Left ventricle myocardium inferior (tissue), 1 donor: ENCODE measurements at regions not wholly inside any gene's neighbourhood (a gene's known extent, or its start where the extent isn't known, plus 50 kb on each side); places are given as distances from the start of the nearest gene placed in this dataset.
"Not testable (repeated sequence)": the region's sequence is repeated elsewhere in the genome, so short reads cannot be mapped to it uniquely, and the experiment has no call there.

Source experiments
- DNase-seq: peaks from one replicate; pipeline ENCODE4 v3.0.0-alpha.2; 2020
- H3K27ac ChIP-seq: fragments of 200-600 bp; replicated peaks from 2 replicates; pipeline ENCODE4 v1.8.0; 2021
- H3K27me3 ChIP-seq: fragments of 200-600 bp; 2 replicates; pipeline ENCODE4 v1.8.0; 2021; ENCODE audit warnings: low read depth
- H3K36me3 ChIP-seq: fragments of 200-600 bp; 2 replicates; pipeline ENCODE4 v1.8.0; 2021
- H3K4me1 ChIP-seq: fragments of 200-600 bp; 2 replicates; pipeline ENCODE4 v1.8.0; 2021
- H3K4me3 ChIP-seq: fragments of 200-600 bp; 2 replicates; pipeline ENCODE4 v1.8.0; 2021; ENCODE audit warnings: mild to moderate bottlenecking, moderate library complexity
- H3K9me3 ChIP-seq: fragments of 200-600 bp; replicated peaks from 2 replicates; pipeline ENCODE4 v1.8.0; 2021
- CTCF ChIP-seq: fragments of 200-600 bp; IDR thresholded peaks from 2 replicates; pipeline ENCODE4 v1.8.0; 2021; ENCODE audit warnings: antibody characterized with exemption, mild to moderate bottlenecking, borderline replicate concordance
- intact Hi-C: fragments of 100-400 bp; cut with micrococcal nuclease; formaldehyde crosslinking; loops from one replicate; pipeline ENCODE4 v1.11.0; 2022
- donor health status: DM: no; HTN: yes; CAD: no; lungs with severe emphysema.

DNA sequence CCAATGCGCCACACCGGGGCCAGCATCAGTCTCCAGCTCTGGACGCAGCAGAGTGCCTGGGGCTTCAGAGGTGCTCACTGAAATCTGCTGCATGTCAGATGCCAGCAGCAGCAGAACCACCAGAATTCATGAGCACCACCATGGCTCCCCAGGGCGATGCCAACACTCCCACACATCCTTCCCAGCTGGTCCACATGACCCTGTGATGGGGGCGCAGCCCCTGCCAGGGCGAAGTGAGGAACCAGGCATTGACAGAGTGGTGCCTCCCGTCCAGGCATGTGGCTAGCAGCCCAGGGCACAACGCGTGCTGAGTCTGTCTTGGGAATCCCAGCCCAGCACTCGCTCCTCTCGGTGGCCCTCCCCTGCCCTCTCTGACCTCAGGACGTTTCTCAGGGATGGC lies 80.4 kb downstream of the DHCR7 start:
- Histone ChIP-seq H3K27ac (no peak overlapping the region), H3K4me1 (no peaks in the 10 kb centered on the region), H3K9me3 (no peaks in the 10 kb centered on the region), H3K36me3 (no peaks in the 10 kb centered on the region), H3K4me3 (no peak overlapping the region), H3K27me3 (peaks cover 37% of the 10 kb centered on the region)
- intact Hi-C loops = no loop called here
- no peak for DNase-seq
- TF ChIP-seq CTCF = no peak

GRCh38 chr11:71367276-71367675 lies 80.9 kb downstream of the DHCR7 start:
- H3K4me1 ChIP-seq, H3K36me3 ChIP-seq, DNase-seq, H3K9me3 ChIP-seq, H3K27ac ChIP-seq, intact Hi-C loops, H3K4me3 ChIP-seq: not testable (repeated sequence)
- H3K27me3 ChIP-seq = peaks cover 37% of the 10 kb centered on the region

DNA sequence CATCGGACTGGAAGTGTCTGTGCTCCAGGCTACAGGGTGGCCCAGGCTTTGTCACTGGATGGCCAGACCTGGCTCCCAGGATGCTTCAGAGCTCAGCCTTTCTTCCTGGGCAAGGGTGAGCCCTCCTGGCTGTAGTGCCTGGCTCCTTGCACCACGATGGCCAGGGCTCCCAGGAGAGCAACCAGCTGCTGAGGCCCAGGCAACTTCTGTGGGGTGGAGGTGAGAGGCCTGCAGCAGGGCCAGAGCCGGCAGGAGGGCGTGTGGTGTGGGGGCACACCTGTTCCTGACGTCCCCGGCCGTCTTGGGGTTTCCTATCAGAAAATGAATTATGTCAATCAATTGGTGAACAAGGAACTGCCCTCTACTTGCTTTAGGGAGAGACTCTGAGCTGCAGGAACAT lies 82.1 kb downstream of the DHCR7 start:
- H3K27ac ChIP-seq = no peak overlapping the region
- TF ChIP-seq CTCF = no peak
- intact Hi-C loops = no loop called here
- H3K4me3 ChIP-seq = no peak overlapping the region
- H3K4me1 ChIP-seq = no peaks in the 10 kb centered on the region
- no peak for DNase-seq
- no peaks in the 10 kb centered on the region for H3K9me3 ChIP-seq
- H3K36me3 ChIP-seq = no peaks in the 10 kb centered on the region
- H3K27me3 ChIP-seq = peaks cover 37% of the 10 kb centered on the region

DNA sequence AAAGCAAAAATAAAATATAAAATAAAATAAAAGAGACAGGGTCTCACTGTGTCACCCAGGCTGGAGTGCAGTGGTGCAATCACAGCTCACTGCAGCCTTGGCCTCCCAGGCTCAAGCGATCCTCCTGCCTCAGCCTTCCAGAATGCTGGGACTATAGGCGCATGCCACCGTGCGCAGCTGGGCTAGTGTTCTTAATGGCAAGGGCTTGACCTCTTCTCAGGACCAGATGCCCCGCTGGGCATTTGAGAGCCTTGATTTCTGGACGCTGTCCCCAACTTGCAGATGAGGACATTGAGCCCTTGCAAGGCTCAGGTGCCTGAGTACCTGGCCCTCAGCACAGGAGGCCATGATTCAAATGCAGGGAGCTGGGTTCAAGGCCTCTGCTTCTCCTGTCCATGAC lies 82.6 kb downstream of the DHCR7 start:
- intact Hi-C loops = no loop called here
- Histone ChIP-seq H3K36me3 (no peaks in the 10 kb centered on the region), H3K4me1 (no peaks in the 10 kb centered on the region), H3K27ac (no peak overlapping the region), H3K9me3 (no peaks in the 10 kb centered on the region), H3K4me3 (no peak overlapping the region), H3K27me3 (peaks cover 34% of the 10 kb centered on the region)
- no peak for TF ChIP-seq CTCF
- no peak for DNase-seq

- Histone ChIP-seq H3K27ac (no peak overlapping the region), H3K4me3 (no peak overlapping the region), H3K36me3 (no peaks in the 10 kb centered on the region), H3K4me1 (no peaks in the 10 kb centered on the region), H3K27me3 (peaks cover 29% of the 10 kb centered on the region), H3K9me3 (no peaks in the 10 kb centered on the region)
- DNase-seq = no peak
- TF ChIP-seq CTCF = no peak
- intact Hi-C loops = no loop called here
These were observed 83.4 kb downstream of the DHCR7 start for GRCh38 chr11:71364806-71365205.

- Histone ChIP-seq H3K36me3 (no peaks in the 10 kb centered on the region), H3K27me3 (peaks cover 29% of the 10 kb centered on the region), H3K9me3 (no peaks in the 10 kb centered on the region), H3K27ac (no peak overlapping the region), H3K4me1 (no peaks in the 10 kb centered on the region), H3K4me3 (no peak overlapping the region)
- DNase-seq = no peak
- TF ChIP-seq CTCF = no peak
- intact Hi-C loops = no loop called here
These were observed 84.0 kb downstream of the DHCR7 start for GRCh38 chr11:71364176-71364671.
